ENCODE measurements at regions not wholly inside any gene's neighbourhood (a gene's known extent, or its start where the extent isn't known, plus 50 kb on each side); places are given as distances from the start of the nearest gene placed in this dataset.

GRCh38 chr6:48236375-48236774 is 125.4 kb upstream of the PTCHD4 start:
- H3K4me3 ChIP-seq (replicated peaks in 1 of 2; ENCODE audit: low read depth in 1 of 2, low read length in 2 of 2): no peak overlapping the region
- ChIA-PET RAD21 (ENCODE audit: low non-redundant PET in 1 of 2, low total read pairs in 2 of 2, uncharacterized antibody in 2 of 2, unreplicated experiment in 2 of 2) (no interaction called here), CTCF (no interaction called here), POLR2A (no interaction called here)
- no peaks in the 10 kb centered on the region for H3K27me3 ChIP-seq (ENCODE audit: insufficient read depth, low read length)
- H3K4me1 ChIP-seq (ENCODE audit: control insufficient read depth in 1 of 2, insufficient read depth in 2 of 2, low read length in 2 of 2): no peaks in the 10 kb centered on the region
- BruUV-seq (replicated peaks): no TSS peak
- no peak for ATAC-seq
- H3K79me2 ChIP-seq (ENCODE audit: insufficient read depth, low read length): no peaks in the 10 kb centered on the region
- no peak for DNase-seq (ENCODE audit: low read depth, low spot score)
- intact Hi-C loops (cut with micrococcal nuclease): no loop called here
- H3K9me3 ChIP-seq (ENCODE audit: control insufficient read depth in 1 of 2, insufficient read depth in 1 of 2, low read depth in 1 of 2, low read length in 2 of 2): no peaks in the 10 kb centered on the region
- no peaks in the 10 kb centered on the region for H3K36me3 ChIP-seq (ENCODE audit: control insufficient read depth in 1 of 2, insufficient read depth in 2 of 2, low read length in 2 of 2)
- H3K9ac ChIP-seq (ENCODE audit: low read length): no peak overlapping the region
- no peaks in the 10 kb centered on the region for H4K20me1 ChIP-seq (ENCODE audit: insufficient read depth)
- no peak overlapping the region for H2AFZ ChIP-seq (ENCODE audit: low read depth, low read length, poor library complexity, severe bottlenecking)
- no peak overlapping the region for H3K27ac ChIP-seq (ENCODE audit: low read depth, low read length)
- TF ChIP-seq EZH2phosphoT487 (IDR thresholded peaks at IDR 0.05; ENCODE audit: borderline replicate concordance): no peak
- TF ChIP-seq YY1 (IDR thresholded peaks at IDR 0.05; ENCODE audit: extremely low read depth, insufficient replicate concordance, low read depth, low read length): no peak
- TF ChIP-seq CBX3 (IDR thresholded peaks at IDR 0.05; ENCODE audit: low read depth): no peak
- TF ChIP-seq TCF7L2 (IDR thresholded peaks at IDR 0.05; ENCODE audit: borderline replicate concordance, extremely low read depth, insufficient read depth, insufficient read length): no peak
- no peak for TF ChIP-seq ZFX (IDR thresholded peaks at IDR 0.05)
- no peak for TF ChIP-seq POLR2AphosphoS5 (IDR thresholded peaks at IDR 0.05; ENCODE audit: low read depth, low read length)
- TF ChIP-seq SRF (IDR thresholded peaks at IDR 0.05; ENCODE audit: low read depth): no peak
- TF ChIP-seq CTCF (IDR thresholded peaks at IDR 0.05 in 2 of 3, conservative IDR thresholded peaks at IDR 0.05 in 1 of 3; ENCODE audit: borderline replicate concordance in 1 of 3, insufficient read depth in 1 of 3, low read depth in 2 of 3, low read length in 2 of 3): no peak
- no peak for TF ChIP-seq REST (IDR thresholded peaks at IDR 0.05; ENCODE audit: low read depth)
- no peak for TF ChIP-seq POLR2A (IDR thresholded peaks at IDR 0.05; ENCODE audit: borderline replicate concordance, extremely low read depth, insufficient read depth, insufficient read length)
- TF ChIP-seq ZNF274 (IDR thresholded peaks at IDR 0.05; ENCODE audit: low read depth, low read length): no peak
- TF ChIP-seq SIN3A (IDR thresholded peaks at IDR 0.05; ENCODE audit: low read depth): no peak
- no peaks in the 10 kb centered on the region for H3K9me2 ChIP-seq (ENCODE audit: insufficient read depth)
- no peak overlapping the region for H3K4me2 ChIP-seq (ENCODE audit: low read length)
